ENCODE measurements at regions not wholly inside any gene's neighbourhood (a gene's known extent, or its start where the extent isn't known, plus 50 kb on each side); places are given as distances from the start of the nearest gene placed in this dataset.
"Not testable (repeated sequence)": the region's sequence is repeated elsewhere in the genome, so short reads cannot be mapped to it uniquely, and the experiment has no call there.

GRCh38 chr10:47626975-47627374 is 103.5 kb upstream of the AGAP9 start:
- not testable (repeated sequence) for DNase-seq (ENCODE audit: low spot score)

DNA sequence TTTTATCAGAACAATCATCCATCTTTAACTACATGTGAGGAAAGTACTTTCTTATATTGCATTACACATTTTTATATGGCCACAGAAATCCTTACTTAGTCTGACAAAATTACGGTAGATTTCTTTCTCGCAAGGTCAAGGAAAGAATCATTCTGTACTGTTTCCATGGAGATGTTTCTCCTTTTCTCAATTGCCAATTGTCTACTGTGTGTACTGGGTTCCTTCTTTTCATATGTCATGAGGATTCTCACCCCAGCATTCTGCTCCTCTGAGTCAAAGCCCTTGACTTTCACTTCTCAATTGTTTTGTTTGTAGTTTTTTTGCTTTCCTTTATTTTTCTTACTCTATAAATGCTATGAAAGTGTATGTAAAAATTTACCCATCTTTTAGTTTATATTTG is 99.3 kb upstream of the AGAP9 start:
- not testable (repeated sequence) for DNase-seq (ENCODE audit: low spot score)

DNA sequence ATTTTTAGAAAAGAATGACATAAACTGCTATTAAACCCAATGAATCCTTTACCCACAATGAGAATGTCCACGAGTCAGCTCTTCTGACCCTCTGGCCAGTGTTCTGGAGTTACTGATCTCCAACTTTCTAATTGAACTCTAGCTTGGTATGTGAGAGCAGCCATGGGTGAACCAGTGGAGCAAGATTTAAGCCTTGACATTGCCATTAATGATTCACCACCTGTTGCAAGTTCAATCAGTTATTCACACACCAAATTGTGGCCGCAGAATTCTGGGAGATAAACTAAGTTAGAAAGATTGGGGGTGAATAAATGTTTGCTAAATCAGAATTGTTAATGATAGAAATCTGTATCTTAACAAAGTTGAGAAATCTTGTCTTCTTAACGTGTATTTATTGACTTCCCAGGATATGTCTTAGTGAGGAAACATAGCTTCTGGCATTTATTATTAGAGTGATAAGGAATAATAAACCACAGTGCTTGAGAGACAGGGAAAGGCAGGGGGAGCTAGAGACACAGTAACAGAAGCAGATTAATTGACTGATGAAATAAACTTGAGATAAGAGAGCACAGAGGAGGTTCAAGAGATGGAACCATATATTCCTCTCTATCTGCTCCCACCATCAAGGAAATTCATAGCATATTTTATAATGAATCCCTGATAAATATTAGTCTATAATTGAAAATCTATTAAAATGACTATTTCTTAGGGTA is 96.0 kb upstream of the AGAP9 start:
- DNase-seq (ENCODE audit: low spot score) = peak; percentile 1

GRCh38 chr10:47609311-47609710 is 85.9 kb upstream of the AGAP9 start:
- not testable (repeated sequence) for DNase-seq (ENCODE audit: low spot score)

DNA sequence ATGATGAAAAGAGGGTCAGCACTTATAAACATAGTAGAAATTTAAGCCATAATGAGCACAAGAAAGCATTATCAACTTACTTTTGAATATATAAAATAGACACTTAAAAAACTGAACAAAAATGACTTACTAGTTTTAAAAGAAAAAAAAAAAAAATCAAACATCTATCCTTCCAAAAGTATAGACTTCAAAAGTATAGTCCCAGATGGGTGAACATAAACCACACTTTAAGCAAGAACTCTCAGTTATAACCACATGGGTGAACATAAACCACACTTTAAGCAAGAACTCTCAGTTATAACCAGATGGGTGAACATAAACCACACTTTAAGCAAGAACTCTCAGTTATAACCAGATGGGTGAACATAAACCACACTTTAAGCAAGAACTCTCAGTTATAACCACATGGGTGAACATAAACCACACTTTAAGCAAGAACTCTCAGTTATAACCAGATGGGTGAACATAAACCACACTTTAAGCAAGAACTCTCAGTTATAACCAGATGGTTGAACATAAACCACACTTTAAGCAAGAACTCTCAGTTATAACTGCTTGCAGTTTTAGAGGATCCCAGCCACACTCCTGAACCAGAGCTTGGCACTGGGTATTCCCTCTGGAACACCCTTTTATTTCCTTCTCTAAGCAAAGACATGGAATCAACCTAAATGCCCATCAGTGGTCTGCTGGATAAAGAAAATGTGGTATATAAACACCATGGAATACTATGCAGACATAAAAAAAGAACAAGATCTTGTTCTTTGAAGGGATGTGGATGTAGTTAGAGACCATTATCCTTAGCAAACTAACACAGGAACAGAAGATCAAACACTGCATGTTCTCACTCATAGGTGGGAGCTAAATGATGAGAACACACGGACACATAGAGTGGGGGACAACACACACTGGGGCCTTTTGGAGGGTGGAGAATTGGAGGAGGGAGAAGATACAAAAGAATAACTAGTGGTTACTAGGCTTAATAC is 82.6 kb upstream of the AGAP9 start:
- DNase-seq (ENCODE audit: low spot score) = not testable (repeated sequence)

GRCh38 chr10:47600604-47601003 is 77.2 kb upstream of the AGAP9 start:
- not testable (repeated sequence) for DNase-seq (ENCODE audit: low spot score)

DNA sequence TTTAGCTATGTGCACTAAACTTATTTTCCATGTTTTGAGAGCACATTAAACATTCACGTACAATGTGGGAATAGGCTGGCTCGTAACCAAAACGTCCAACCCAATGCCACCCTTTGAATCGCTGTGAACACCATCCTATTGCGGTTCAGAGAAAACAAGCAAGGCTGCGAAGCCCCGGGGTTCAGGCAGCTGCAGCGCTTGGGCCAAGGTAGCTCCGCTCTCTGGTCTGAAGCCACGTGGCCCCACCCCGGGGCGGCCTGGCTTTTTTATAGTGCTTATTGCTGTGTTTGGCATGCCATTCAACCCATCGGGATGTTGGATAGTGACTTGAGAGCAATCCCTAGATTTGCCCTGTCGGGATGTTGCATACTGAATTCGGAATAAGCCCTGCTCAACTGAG is 76.7 kb upstream of the AGAP9 start:
- DNase-seq (ENCODE audit: low spot score) = not testable (repeated sequence)

GRCh38 chr10:47599657-47600056 is 76.2 kb upstream of the AGAP9 start:
- DNase-seq (ENCODE audit: low spot score) = not testable (repeated sequence)

DNA sequence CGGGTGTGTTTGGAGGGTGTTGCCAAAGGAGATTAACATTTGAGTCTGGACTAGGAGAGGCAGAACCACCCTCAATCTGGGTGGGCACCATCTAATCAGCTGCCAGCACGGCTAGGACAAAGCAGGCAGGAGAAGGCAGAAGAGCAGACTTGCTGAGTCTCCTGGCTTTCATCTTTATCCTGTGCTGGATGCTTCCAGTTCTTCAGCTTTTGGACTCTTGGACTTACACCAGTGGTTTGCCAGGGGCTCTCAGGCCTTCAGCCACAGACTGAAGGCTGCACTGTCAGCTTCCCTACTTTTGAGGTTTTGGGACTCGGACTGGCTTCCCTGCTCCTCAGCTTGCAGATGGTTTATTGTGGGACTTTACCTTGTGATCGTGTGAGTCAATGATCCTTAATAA is 70.4 kb upstream of the AGAP9 start:
- DNase-seq (ENCODE audit: low spot score) = not testable (repeated sequence)

GRCh38 chr10:47593129-47593528 is 69.7 kb upstream of the AGAP9 start:
- not testable (repeated sequence) for DNase-seq (ENCODE audit: low spot score)

- not testable (repeated sequence) for DNase-seq (ENCODE audit: low spot score)
These were observed 67.5 kb upstream of the AGAP9 start for GRCh38 chr10:47590956-47591355.

GRCh38 chr10:47590534-47590933 is 67.1 kb upstream of the AGAP9 start:
- DNase-seq (ENCODE audit: low spot score) = not testable (repeated sequence)

DNA sequence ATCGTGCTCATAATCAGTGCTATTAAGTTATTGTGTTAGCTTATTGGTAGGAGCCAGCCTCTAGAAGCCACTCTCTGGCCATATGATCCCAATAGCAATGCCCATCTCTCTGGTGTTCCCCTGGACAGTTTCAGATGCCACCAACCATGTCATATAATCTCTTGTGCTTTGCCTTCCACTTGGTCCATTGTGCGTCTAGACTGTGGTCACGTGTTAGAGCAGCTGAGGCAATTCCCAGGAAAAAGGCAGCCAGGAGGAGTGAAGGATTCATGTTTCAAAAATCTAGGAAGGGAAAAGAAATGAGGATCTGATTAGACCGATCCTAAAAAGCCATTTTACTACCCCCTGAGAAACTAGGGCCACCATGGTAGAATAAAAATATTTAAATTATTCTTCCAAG is 58.6 kb upstream of the AGAP9 start:
- DNase-seq (ENCODE audit: low spot score) = not testable (repeated sequence)

DNA sequence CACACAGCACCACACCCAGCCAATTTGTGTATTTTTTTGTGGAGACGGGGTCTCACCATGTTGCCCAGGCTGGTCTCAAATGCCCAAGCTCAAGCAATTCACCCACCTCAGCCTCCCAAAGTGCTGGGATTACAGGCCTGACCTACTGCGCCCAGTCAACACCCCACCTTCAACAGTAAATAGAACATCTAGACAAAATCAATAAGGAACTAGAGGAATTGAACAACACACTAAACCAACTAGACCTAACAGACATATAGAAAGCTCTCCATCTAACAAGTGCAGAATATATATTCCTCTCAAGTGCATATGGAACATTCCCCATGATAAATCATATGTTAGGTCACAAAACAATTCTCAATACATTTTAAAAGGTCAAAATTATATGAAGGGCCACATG is 56.6 kb upstream of the AGAP9 start:
- not testable (repeated sequence) for DNase-seq (ENCODE audit: low spot score)

DNA sequence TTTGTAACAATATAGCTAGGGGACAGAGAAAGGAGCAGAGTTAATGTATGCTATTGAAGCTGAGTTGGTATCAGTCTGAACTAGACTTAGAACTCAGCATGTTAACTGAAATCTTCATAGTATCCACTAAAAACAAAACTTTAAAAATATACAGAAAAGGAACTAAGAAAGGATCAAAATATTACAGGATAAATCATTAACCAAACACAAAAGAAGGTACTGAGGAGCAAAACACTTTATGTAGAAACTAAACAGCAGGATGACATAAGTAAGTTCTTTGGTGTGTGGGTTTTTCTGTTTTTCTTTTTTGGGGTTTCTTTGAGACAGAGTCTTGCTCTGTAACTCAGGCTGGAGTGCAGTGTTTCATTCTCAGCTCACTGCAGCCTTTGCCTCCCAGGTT is 55.1 kb upstream of the AGAP9 start:
- DNase-seq (ENCODE audit: low spot score) = not testable (repeated sequence)

Data from SW480 (cell line).